ENCODE measurements at regions not wholly inside any gene's neighbourhood (a gene's known extent, or its start where the extent isn't known, plus 50 kb on each side); places are given as distances from the start of the nearest gene placed in this dataset.

- no peak overlapping the region for H3K9ac ChIP-seq (ENCODE audit: low read depth in 1 of 3, low read length in 3 of 3)
- H3K27ac ChIP-seq (ENCODE audit: low read depth, low read length) = no peak overlapping the region
- H3K4me1 ChIP-seq (ENCODE audit: control insufficient read depth in 3 of 3, insufficient read depth in 3 of 3, low read length in 3 of 3) = no peaks in the 10 kb centered on the region
- H3K9me3 ChIP-seq (ENCODE audit: control insufficient read depth in 3 of 3, low read length in 3 of 3) = no peaks in the 10 kb centered on the region
- no peaks in the 10 kb centered on the region for H3K27me3 ChIP-seq (ENCODE audit: control insufficient read depth in 3 of 3, insufficient read depth in 3 of 3, low read length in 3 of 3)
- no peak overlapping the region for H3K4me3 ChIP-seq (ENCODE audit: low read length in 3 of 3)
- H3K36me3 ChIP-seq (ENCODE audit: control insufficient read depth in 3 of 3, insufficient read depth in 3 of 3, low read length in 3 of 3) = no peaks in the 10 kb centered on the region
Observed at GRCh38 chr3:8296461-8296860, 205.2 kb upstream of the LMCD1 start.

DNA sequence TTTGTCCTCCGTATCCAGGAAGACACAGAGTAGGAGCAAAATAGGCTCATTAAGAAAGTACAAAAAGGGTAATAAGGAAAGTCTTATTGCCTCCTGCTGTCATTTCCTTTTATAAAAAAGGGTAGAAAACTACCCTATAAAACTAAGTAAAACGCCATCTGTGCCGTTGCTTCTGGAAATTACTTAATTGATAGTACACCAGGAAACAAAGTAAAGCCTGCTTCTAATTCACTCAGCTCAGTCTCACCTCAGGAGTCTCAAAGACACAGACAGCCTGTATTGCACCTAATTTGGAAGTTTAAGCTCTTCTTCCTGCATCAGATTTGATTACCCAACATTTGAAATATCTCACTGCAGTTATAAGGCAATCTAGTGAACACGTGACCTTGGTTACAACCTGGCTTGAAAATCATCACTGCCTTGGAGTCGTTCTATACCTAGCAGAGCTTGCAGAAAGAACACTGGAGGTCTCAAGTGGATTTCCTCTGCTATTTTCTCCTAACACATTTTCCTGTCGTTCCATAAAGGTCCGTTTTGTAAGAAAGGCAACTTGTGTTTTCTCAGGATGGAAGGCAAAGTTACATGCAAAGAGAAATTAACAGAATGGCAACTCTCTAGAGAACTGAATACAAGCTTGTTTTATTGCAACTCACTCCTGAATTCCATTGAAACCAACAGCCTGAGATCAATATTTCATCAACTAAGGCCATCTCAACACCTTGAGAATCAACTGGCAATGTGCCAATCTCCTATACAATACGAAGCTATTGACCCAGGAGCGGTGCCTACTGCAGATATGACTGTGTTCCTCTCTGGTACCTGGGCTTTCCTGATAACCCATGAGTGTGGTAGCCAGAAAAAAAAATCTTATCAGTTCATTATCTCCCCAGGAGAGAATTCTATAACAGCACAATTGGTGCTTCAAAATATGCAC lies 203.3 kb upstream of the LMCD1 start:
- no peaks in the 10 kb centered on the region for H3K9me3 ChIP-seq (ENCODE audit: control insufficient read depth in 3 of 3, low read length in 3 of 3)
- H3K4me1 ChIP-seq (ENCODE audit: control insufficient read depth in 3 of 3, insufficient read depth in 3 of 3, low read length in 3 of 3) = no peaks in the 10 kb centered on the region
- no peak overlapping the region for H3K4me3 ChIP-seq (ENCODE audit: low read length in 3 of 3)
- H3K9ac ChIP-seq (ENCODE audit: low read depth in 1 of 3, low read length in 3 of 3) = no peak overlapping the region
- no peaks in the 10 kb centered on the region for H3K27me3 ChIP-seq (ENCODE audit: control insufficient read depth in 3 of 3, insufficient read depth in 3 of 3, low read length in 3 of 3)
- no peaks in the 10 kb centered on the region for H3K36me3 ChIP-seq (ENCODE audit: control insufficient read depth in 3 of 3, insufficient read depth in 3 of 3, low read length in 3 of 3)
- no peak overlapping the region for H3K27ac ChIP-seq (ENCODE audit: low read depth, low read length)

- H3K4me3 ChIP-seq (ENCODE audit: low read length in 3 of 3) = no peak overlapping the region
- no peaks in the 10 kb centered on the region for H3K27me3 ChIP-seq (ENCODE audit: control insufficient read depth in 3 of 3, insufficient read depth in 3 of 3, low read length in 3 of 3)
- no peak overlapping the region for H3K27ac ChIP-seq (ENCODE audit: low read depth, low read length)
- H3K9me3 ChIP-seq (ENCODE audit: control insufficient read depth in 3 of 3, low read length in 3 of 3) = no peaks in the 10 kb centered on the region
- H3K9ac ChIP-seq (ENCODE audit: low read depth in 1 of 3, low read length in 3 of 3) = no peak overlapping the region
- H3K36me3 ChIP-seq (ENCODE audit: control insufficient read depth in 3 of 3, insufficient read depth in 3 of 3, low read length in 3 of 3) = no peaks in the 10 kb centered on the region
- no peaks in the 10 kb centered on the region for H3K4me1 ChIP-seq (ENCODE audit: control insufficient read depth in 3 of 3, insufficient read depth in 3 of 3, low read length in 3 of 3)
Observed at GRCh38 chr3:8301977-8302735, 199.5 kb upstream of the LMCD1 start.

- H3K27ac ChIP-seq (ENCODE audit: low read depth, low read length) = no peak overlapping the region
- no peaks in the 10 kb centered on the region for H3K27me3 ChIP-seq (ENCODE audit: control insufficient read depth in 3 of 3, insufficient read depth in 3 of 3, low read length in 3 of 3)
- H3K4me3 ChIP-seq (ENCODE audit: low read length in 3 of 3) = no peak overlapping the region
- H3K4me1 ChIP-seq (ENCODE audit: control insufficient read depth in 3 of 3, insufficient read depth in 3 of 3, low read length in 3 of 3) = no peaks in the 10 kb centered on the region
- no peak overlapping the region for H3K9ac ChIP-seq (ENCODE audit: low read depth in 1 of 3, low read length in 3 of 3)
- no peaks in the 10 kb centered on the region for H3K9me3 ChIP-seq (ENCODE audit: control insufficient read depth in 3 of 3, low read length in 3 of 3)
- H3K36me3 ChIP-seq (ENCODE audit: control insufficient read depth in 3 of 3, insufficient read depth in 3 of 3, low read length in 3 of 3) = no peaks in the 10 kb centered on the region
Observed at GRCh38 chr3:8303466-8303865, 198.2 kb upstream of the LMCD1 start.

GRCh38 chr3:8305371-8305770 lies 196.3 kb upstream of the LMCD1 start:
- no peaks in the 10 kb centered on the region for H3K36me3 ChIP-seq (ENCODE audit: control insufficient read depth in 3 of 3, insufficient read depth in 3 of 3, low read length in 3 of 3)
- H3K9me3 ChIP-seq (ENCODE audit: control insufficient read depth in 3 of 3, low read length in 3 of 3) = no peaks in the 10 kb centered on the region
- H3K4me3 ChIP-seq (ENCODE audit: low read length in 3 of 3) = no peak overlapping the region
- no peak overlapping the region for H3K9ac ChIP-seq (ENCODE audit: low read depth in 1 of 3, low read length in 3 of 3)
- no peak overlapping the region for H3K27ac ChIP-seq (ENCODE audit: low read depth, low read length)
- no peaks in the 10 kb centered on the region for H3K4me1 ChIP-seq (ENCODE audit: control insufficient read depth in 3 of 3, insufficient read depth in 3 of 3, low read length in 3 of 3)
- H3K27me3 ChIP-seq (ENCODE audit: control insufficient read depth in 3 of 3, insufficient read depth in 3 of 3, low read length in 3 of 3) = no peaks in the 10 kb centered on the region

DNA sequence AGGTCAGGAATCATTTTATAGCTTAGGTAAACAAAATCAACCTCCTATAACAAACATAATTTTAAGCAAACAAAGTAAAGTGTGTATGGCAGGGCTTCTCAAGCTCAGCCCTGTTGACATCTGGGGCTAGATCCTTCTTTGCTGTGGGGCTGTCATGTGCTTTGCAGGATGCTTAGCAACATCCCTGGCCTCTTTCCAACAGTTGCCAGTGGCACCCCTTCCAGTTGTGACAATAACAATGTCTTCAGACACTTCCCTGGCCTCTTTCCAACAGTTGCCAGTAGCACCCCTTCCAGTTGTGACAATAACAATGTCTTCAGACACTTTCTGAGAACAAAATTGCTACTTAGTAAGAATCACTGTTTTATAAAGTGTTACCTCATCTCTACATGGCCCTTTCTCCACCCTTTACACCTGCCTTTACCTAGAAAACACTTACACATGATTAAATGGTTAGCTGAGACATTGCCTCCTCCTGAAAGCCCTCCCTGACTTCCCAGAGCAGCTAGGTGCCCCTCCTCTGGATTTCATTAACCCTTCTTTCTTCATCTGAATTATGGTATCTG lies 194.0 kb upstream of the LMCD1 start:
- Histone ChIP-seq H3K27me3 (ENCODE audit: control insufficient read depth in 3 of 3, insufficient read depth in 3 of 3, low read length in 3 of 3) (no peaks in the 10 kb centered on the region), H3K4me3 (ENCODE audit: low read length in 3 of 3) (no peak overlapping the region), H3K9ac (ENCODE audit: low read depth in 1 of 3, low read length in 3 of 3) (no peak overlapping the region), H3K9me3 (ENCODE audit: control insufficient read depth in 3 of 3, low read length in 3 of 3) (no peaks in the 10 kb centered on the region), H3K36me3 (ENCODE audit: control insufficient read depth in 3 of 3, insufficient read depth in 3 of 3, low read length in 3 of 3) (no peaks in the 10 kb centered on the region), H3K27ac (ENCODE audit: low read depth, low read length) (no peak overlapping the region), H3K4me1 (ENCODE audit: control insufficient read depth in 3 of 3, insufficient read depth in 3 of 3, low read length in 3 of 3) (no peaks in the 10 kb centered on the region)

DNA sequence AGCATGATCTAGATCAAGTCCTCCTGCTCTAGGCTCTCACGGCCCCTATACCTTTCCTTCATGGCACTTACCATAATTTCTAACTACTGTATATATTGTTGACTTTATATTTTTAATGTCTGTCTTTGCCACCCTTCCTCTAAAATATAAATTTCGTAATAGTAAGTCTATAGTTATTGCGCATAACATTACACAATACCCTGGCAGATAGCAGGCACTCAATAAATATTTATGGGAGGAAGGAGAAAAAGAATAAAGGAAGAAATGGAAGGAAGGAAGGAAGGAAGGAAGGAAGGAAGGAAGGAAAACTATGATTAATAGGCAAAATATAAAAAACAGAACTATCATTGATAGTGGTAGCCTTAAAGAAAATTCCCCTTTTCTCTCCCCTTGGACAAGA lies 190.3 kb upstream of the LMCD1 start:
- H3K36me3 ChIP-seq (ENCODE audit: control insufficient read depth in 3 of 3, insufficient read depth in 3 of 3, low read length in 3 of 3) = no peaks in the 10 kb centered on the region
- H3K9me3 ChIP-seq (ENCODE audit: control insufficient read depth in 3 of 3, low read length in 3 of 3) = no peaks in the 10 kb centered on the region
- H3K9ac ChIP-seq (ENCODE audit: low read depth in 1 of 3, low read length in 3 of 3) = no peak overlapping the region
- no peak overlapping the region for H3K4me3 ChIP-seq (ENCODE audit: low read length in 3 of 3)
- no peaks in the 10 kb centered on the region for H3K27me3 ChIP-seq (ENCODE audit: control insufficient read depth in 3 of 3, insufficient read depth in 3 of 3, low read length in 3 of 3)
- peaks cover 0 to 4% (median 0%) of the 10 kb centered on the region in 3 donors for H3K4me1 ChIP-seq (ENCODE audit: control insufficient read depth in 3 of 3, insufficient read depth in 3 of 3, low read length in 3 of 3)
- H3K27ac ChIP-seq (ENCODE audit: low read depth, low read length) = no peak overlapping the region

- Histone ChIP-seq H3K27me3 (ENCODE audit: control insufficient read depth in 3 of 3, insufficient read depth in 3 of 3, low read length in 3 of 3) (no peaks in the 10 kb centered on the region), H3K4me1 (ENCODE audit: control insufficient read depth in 3 of 3, insufficient read depth in 3 of 3, low read length in 3 of 3) (peaks cover 0 to 4% (median 0%) of the 10 kb centered on the region in 3 donors), H3K27ac (ENCODE audit: low read depth, low read length) (no peak overlapping the region), H3K4me3 (ENCODE audit: low read length in 3 of 3) (no peak overlapping the region), H3K9me3 (ENCODE audit: control insufficient read depth in 3 of 3, low read length in 3 of 3) (no peaks in the 10 kb centered on the region), H3K9ac (ENCODE audit: low read depth in 1 of 3, low read length in 3 of 3) (no peak overlapping the region), H3K36me3 (ENCODE audit: control insufficient read depth in 3 of 3, insufficient read depth in 3 of 3, low read length in 3 of 3) (no peaks in the 10 kb centered on the region)
Observed at GRCh38 chr3:8312685-8313084, 188.9 kb upstream of the LMCD1 start.

DNA sequence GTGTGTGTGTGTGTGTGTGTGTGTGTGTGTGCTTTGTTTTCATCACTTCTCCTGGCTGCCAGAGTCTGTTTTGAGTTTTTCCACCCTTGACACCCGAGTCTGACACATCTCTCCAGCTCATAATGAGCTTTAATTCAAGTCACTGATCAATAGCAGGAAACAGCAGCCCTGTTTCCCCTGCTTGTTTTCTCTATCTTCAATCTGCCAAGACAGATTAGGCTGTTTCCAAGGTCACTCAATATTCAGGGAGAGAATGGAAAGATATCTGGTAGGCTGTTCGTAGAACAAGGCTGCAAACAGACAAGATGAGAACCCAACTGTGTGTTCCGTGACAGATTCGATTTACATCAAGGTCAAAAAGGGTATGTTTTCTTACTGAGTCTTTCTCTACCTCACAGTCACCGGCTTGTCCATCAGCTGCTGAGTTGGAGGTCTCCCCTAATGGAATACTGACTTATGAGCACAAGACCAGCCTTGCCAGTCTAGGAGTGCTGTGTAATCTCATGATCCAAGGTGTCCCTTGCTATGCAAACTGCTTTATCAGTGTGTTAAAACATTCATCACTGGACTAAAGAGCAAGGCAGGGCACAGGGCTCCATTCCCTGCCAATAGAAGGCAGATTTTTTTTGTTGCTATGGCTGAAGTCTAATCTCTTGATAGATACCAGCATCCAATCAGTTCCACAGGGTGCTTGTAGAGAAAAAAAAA lies 187.9 kb upstream of the LMCD1 start:
- Histone ChIP-seq H3K9ac (ENCODE audit: low read depth in 1 of 3, low read length in 3 of 3) (no peak overlapping the region), H3K27me3 (ENCODE audit: control insufficient read depth in 3 of 3, insufficient read depth in 3 of 3, low read length in 3 of 3) (no peaks in the 10 kb centered on the region), H3K36me3 (ENCODE audit: control insufficient read depth in 3 of 3, insufficient read depth in 3 of 3, low read length in 3 of 3) (no peaks in the 10 kb centered on the region), H3K9me3 (ENCODE audit: control insufficient read depth in 3 of 3, low read length in 3 of 3) (no peaks in the 10 kb centered on the region), H3K27ac (ENCODE audit: low read depth, low read length) (no peak overlapping the region), H3K4me1 (ENCODE audit: control insufficient read depth in 3 of 3, insufficient read depth in 3 of 3, low read length in 3 of 3) (peaks cover 0 to 4% (median 0%) of the 10 kb centered on the region in 3 donors), H3K4me3 (ENCODE audit: low read length in 3 of 3) (no peak overlapping the region)
